Stomach (tissue), 4 donors: ENCODE measurements at regions not wholly inside any gene's neighbourhood (a gene's known extent, or its start where the extent isn't known, plus 50 kb on each side); places are given as distances from the start of the nearest gene placed in this dataset.
"Not testable (repeated sequence)": the region's sequence is repeated elsewhere in the genome, so short reads cannot be mapped to it uniquely, and the experiment has no call there.

Source experiments
- POLR2A ChIP-seq, 4 donors: fragments of 450-650 bp; IDR thresholded peaks; one replicate each; pipeline ENCODE4 v1.6.1; 2016; ENCODE audit warnings: antibody characterized with exemption in 4 of 4, control low read depth in 2 of 4, mild to moderate bottlenecking in 1 of 4, moderate library complexity in 1 of 4
- TF ChIP-seq, protein P1 (sequence below), 7 experiments: fragments of 450-650 bp in 4 of 7; fragments of 200-600 bp in 3 of 7; sonication (generic) in 3 of 7; IDR thresholded peaks; one replicate each; pipeline ENCODE4 v1.5.1; 2016 to 2019; ENCODE audit warnings: antibody characterized with exemption in 7 of 7, control low read depth in 2 of 7, mild to moderate bottlenecking in 1 of 7

DNA sequence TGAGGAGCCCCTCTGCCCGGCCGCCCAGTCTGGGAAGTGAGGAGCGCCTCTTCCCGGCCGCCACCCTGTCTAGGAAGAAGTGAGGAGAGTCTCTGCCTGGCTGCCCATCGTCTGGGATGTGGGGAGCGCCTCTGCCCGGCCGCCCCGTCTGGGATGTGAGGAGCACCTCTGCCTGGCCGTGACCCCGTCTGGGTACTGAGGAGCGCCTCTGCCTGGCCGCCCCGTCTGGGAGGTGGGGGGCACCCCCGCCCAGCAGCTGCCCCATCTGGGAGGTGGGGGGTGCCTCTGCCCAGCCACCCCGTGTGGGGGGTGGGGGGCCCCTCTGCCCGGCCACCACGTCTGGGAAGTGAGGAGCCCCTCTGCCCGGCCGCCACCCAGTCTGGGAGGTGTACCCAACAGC, 293.9 kb downstream of the SI start:
- TF ChIP-seq POLR2A (IDR thresholded peaks at IDR 0.05): not testable (repeated sequence)
- TF ChIP-seq, protein P1, sequence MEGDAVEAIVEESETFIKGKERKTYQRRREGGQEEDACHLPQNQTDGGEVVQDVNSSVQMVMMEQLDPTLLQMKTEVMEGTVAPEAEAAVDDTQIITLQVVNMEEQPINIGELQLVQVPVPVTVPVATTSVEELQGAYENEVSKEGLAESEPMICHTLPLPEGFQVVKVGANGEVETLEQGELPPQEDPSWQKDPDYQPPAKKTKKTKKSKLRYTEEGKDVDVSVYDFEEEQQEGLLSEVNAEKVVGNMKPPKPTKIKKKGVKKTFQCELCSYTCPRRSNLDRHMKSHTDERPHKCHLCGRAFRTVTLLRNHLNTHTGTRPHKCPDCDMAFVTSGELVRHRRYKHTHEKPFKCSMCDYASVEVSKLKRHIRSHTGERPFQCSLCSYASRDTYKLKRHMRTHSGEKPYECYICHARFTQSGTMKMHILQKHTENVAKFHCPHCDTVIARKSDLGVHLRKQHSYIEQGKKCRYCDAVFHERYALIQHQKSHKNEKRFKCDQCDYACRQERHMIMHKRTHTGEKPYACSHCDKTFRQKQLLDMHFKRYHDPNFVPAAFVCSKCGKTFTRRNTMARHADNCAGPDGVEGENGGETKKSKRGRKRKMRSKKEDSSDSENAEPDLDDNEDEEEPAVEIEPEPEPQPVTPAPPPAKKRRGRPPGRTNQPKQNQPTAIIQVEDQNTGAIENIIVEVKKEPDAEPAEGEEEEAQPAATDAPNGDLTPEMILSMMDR (IDR thresholded peaks at IDR 0.05): not testable (repeated sequence)
